ENCODE measurements at regions not wholly inside any gene's neighbourhood (a gene's known extent, or its start where the extent isn't known, plus 50 kb on each side); places are given as distances from the start of the nearest gene placed in this dataset.
"Not testable (repeated sequence)": the region's sequence is repeated elsewhere in the genome, so short reads cannot be mapped to it uniquely, and the experiment has no call there.

DNA sequence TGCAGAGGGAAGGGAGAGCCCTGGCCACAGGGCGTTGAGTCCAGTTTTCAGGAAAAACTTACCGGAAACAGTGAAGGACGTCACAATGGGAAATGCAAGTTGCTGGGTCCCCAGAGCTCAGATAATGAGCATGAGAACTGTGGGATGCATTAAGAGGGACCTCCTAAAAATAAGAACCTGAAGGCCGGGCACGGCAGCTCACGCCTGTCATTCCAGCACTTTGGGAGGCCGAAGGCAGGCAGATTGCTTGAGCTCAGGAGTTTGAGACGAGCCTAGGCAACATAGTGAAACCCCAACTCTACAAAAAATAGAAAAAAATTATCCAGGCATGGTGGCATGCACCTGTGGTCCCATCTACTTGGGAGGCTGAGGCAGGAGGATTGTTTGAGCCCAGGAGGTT lies 170.6 kb downstream of the URI1 start:
- Histone ChIP-seq H3K9ac (ENCODE audit: low read depth in 1 of 2, low read length in 2 of 2) (no peak overlapping the region), H3K27me3 (ENCODE audit: control insufficient read depth in 2 of 2, insufficient read depth in 2 of 2, low read length in 2 of 2) (no peaks in the 10 kb centered on the region), H3K9me3 (ENCODE audit: control insufficient read depth in 2 of 2, low read length in 2 of 2) (no peaks in the 10 kb centered on the region), H3K4me1 (ENCODE audit: control insufficient read depth in 2 of 2, insufficient read depth in 2 of 2, low read length in 2 of 2) (no peaks in the 10 kb centered on the region), H3K36me3 (ENCODE audit: control insufficient read depth in 2 of 2, insufficient read depth in 2 of 2, low read length in 2 of 2) (no peaks in the 10 kb centered on the region), H3K27ac (ENCODE audit: low read depth in 2 of 2, low read length in 2 of 2) (no peak overlapping the region), H3K4me3 (ENCODE audit: low read length in 2 of 2) (no peak overlapping the region)

DNA sequence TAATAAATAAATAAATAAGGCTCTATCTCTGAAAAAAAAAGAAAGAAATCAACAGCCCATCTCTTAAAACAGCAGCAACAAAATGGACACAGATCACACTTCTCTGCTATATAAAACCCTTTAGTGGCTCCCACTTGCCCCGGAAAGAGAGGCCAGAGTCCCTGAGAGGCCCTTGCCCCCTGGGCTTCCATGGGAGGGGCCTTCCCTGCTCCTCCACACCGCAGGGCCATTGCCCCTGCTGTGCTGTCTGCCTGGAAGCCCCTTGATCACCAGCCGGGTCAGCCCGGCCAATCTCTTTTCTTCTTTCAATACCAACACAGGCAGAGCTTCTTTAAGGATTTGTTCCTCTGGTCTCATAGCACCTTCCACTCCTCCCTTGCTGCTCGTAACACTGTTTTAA lies 171.1 kb downstream of the URI1 start:
- H3K27me3 ChIP-seq (ENCODE audit: control insufficient read depth in 2 of 2, insufficient read depth in 2 of 2, low read length in 2 of 2) = no peaks in the 10 kb centered on the region
- no peak overlapping the region for H3K9ac ChIP-seq (ENCODE audit: low read depth in 1 of 2, low read length in 2 of 2)
- no peaks in the 10 kb centered on the region for H3K36me3 ChIP-seq (ENCODE audit: control insufficient read depth in 2 of 2, insufficient read depth in 2 of 2, low read length in 2 of 2)
- no peak overlapping the region for H3K27ac ChIP-seq (ENCODE audit: low read depth in 2 of 2, low read length in 2 of 2)
- H3K9me3 ChIP-seq (ENCODE audit: control insufficient read depth in 2 of 2, low read length in 2 of 2) = no peaks in the 10 kb centered on the region
- H3K4me3 ChIP-seq (ENCODE audit: low read length in 2 of 2) = no peak overlapping the region
- H3K4me1 ChIP-seq (ENCODE audit: control insufficient read depth in 2 of 2, insufficient read depth in 2 of 2, low read length in 2 of 2) = no peaks in the 10 kb centered on the region

DNA sequence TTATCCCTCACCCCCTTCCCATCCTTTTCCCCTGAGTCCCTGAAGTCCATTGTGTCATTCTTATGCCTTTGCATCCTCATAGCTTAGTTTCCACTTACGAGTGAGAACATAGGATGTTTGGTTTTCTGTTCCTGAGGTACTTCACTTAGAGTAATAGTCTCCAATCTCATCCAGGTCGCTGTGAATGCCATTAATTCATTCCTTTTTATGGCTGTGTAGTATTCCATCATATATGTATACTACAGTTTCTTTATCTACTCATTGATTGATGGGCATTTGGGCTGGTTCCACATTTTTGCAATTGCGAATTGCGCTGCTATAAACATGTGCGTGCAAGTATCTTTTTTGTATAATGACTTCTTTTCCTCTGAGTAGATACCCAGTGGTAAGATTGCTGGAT lies 172.1 kb downstream of the URI1 start:
- not testable (repeated sequence) for H3K4me3 ChIP-seq (ENCODE audit: low read length in 2 of 2); H3K4me1 ChIP-seq (ENCODE audit: control insufficient read depth in 2 of 2, insufficient read depth in 2 of 2, low read length in 2 of 2); H3K36me3 ChIP-seq (ENCODE audit: control insufficient read depth in 2 of 2, insufficient read depth in 2 of 2, low read length in 2 of 2); H3K27me3 ChIP-seq (ENCODE audit: control insufficient read depth in 2 of 2, insufficient read depth in 2 of 2, low read length in 2 of 2); H3K9me3 ChIP-seq (ENCODE audit: control insufficient read depth in 2 of 2, low read length in 2 of 2); H3K9ac ChIP-seq (ENCODE audit: low read depth in 1 of 2, low read length in 2 of 2); H3K27ac ChIP-seq (ENCODE audit: low read depth in 2 of 2, low read length in 2 of 2)

DNA sequence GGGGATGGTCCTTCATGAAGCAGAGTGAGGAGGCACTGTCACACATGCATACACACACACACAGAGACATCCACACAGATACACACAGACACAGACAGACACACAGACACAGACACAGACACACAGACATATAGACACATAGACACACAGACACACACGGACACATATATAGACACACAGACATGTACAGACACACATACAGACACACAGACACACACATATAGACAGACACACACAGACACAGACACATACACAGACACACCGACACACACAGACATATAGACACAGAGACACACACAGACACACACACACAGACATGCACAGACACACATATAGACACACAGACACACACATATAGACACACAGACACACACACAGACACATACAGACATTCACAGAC lies 173.9 kb downstream of the URI1 start:
- no peaks in the 10 kb centered on the region for H3K27me3 ChIP-seq (ENCODE audit: control insufficient read depth in 2 of 2, insufficient read depth in 2 of 2, low read length in 2 of 2)
- no peak overlapping the region for H3K4me3 ChIP-seq (ENCODE audit: low read length in 2 of 2)
- H3K27ac ChIP-seq (ENCODE audit: low read depth in 2 of 2, low read length in 2 of 2) = no peak overlapping the region
- H3K9ac ChIP-seq (ENCODE audit: low read depth in 1 of 2, low read length in 2 of 2) = no peak overlapping the region
- no peaks in the 10 kb centered on the region for H3K4me1 ChIP-seq (ENCODE audit: control insufficient read depth in 2 of 2, insufficient read depth in 2 of 2, low read length in 2 of 2)
- H3K9me3 ChIP-seq (ENCODE audit: control insufficient read depth in 2 of 2, low read length in 2 of 2) = no peaks in the 10 kb centered on the region
- no peaks in the 10 kb centered on the region for H3K36me3 ChIP-seq (ENCODE audit: control insufficient read depth in 2 of 2, insufficient read depth in 2 of 2, low read length in 2 of 2)

DNA sequence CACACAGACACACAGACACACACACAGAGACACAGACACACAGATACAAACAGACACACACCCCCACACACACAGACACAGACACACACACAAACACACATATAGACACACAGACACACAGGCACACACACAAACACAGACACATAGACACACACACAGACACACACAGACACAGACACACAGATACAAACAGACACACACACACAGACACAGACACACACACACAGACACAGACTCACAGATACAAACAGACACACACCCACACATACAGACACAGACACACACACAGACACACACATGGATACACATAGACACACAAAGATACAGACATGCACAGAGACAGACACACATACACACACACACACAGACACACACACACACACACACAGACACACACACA lies 174.5 kb downstream of the URI1 start:
- H3K9ac ChIP-seq (ENCODE audit: low read depth in 1 of 2, low read length in 2 of 2) = no peak overlapping the region
- H3K27me3 ChIP-seq (ENCODE audit: control insufficient read depth in 2 of 2, insufficient read depth in 2 of 2, low read length in 2 of 2) = no peaks in the 10 kb centered on the region
- no peaks in the 10 kb centered on the region for H3K9me3 ChIP-seq (ENCODE audit: control insufficient read depth in 2 of 2, low read length in 2 of 2)
- no peaks in the 10 kb centered on the region for H3K36me3 ChIP-seq (ENCODE audit: control insufficient read depth in 2 of 2, insufficient read depth in 2 of 2, low read length in 2 of 2)
- H3K4me1 ChIP-seq (ENCODE audit: control insufficient read depth in 2 of 2, insufficient read depth in 2 of 2, low read length in 2 of 2) = no peaks in the 10 kb centered on the region
- H3K4me3 ChIP-seq (ENCODE audit: low read length in 2 of 2) = no peak overlapping the region
- H3K27ac ChIP-seq (ENCODE audit: low read depth in 2 of 2, low read length in 2 of 2) = no peak overlapping the region

DNA sequence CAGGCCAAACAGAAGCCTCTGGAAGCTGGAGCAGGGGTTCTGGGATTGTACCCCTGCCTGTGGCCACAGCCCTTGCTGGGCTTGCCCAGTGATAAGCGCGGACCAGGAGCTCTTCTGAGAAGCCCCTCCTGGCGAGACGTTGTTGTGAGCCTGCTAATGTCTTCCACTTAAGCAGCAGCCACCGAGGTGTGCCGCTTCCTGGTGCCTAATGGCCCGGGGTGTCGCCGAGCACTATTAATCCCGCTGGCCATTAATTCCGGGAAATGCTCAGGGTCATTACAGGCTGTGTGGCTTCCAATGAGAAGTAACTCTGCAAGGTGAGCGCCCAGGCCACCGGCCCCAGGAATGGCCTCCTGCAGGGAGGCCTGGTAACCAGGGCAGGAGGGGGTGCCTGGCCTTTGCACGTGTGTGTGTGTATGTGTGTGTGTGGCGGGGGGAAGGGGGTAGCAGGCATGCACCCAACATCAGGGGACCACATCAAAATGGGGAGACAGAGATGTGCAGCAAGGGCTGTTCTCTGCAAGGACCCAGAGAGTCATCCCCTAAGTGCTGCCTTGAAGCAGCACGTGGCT lies 175.0 kb downstream of the URI1 start:
- no peak overlapping the region for H3K4me3 ChIP-seq (ENCODE audit: low read length in 2 of 2)
- H3K27ac ChIP-seq (ENCODE audit: low read depth in 2 of 2, low read length in 2 of 2) = no peak overlapping the region
- no peaks in the 10 kb centered on the region for H3K27me3 ChIP-seq (ENCODE audit: control insufficient read depth in 2 of 2, insufficient read depth in 2 of 2, low read length in 2 of 2)
- H3K9ac ChIP-seq (ENCODE audit: low read depth in 1 of 2, low read length in 2 of 2) = no peak overlapping the region
- no peaks in the 10 kb centered on the region for H3K9me3 ChIP-seq (ENCODE audit: control insufficient read depth in 2 of 2, low read length in 2 of 2)
- no peaks in the 10 kb centered on the region for H3K4me1 ChIP-seq (ENCODE audit: control insufficient read depth in 2 of 2, insufficient read depth in 2 of 2, low read length in 2 of 2)
- H3K36me3 ChIP-seq (ENCODE audit: control insufficient read depth in 2 of 2, insufficient read depth in 2 of 2, low read length in 2 of 2) = no peaks in the 10 kb centered on the region

DNA sequence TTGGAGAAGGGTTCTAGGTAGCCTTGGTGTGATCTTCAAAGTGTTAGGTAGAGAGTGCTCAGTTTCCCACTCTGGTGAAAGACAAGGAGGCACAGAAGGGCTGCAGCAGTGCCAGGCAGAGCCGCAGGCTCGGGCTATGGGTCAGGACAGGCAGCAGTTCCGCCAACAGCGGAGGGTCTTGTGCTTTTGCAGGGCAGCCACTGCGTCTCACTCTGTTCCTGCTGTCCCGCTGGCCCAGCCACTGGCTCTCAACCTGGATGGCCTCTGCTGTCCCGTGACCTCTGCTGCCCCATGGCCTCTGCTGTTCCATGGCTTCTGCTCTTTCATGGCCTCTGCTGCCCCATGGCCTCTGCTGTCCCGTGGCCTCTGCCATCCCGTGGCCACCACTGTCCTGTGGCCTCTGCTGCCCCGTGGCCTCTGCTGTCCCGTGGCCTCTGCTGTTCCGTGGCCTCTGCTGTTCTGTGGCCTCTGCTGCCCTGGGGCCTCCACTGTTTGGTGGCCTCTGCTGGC lies 175.7 kb downstream of the URI1 start:
- Histone ChIP-seq H3K27ac (ENCODE audit: low read depth in 2 of 2, low read length in 2 of 2) (no peak overlapping the region), H3K9ac (ENCODE audit: low read depth in 1 of 2, low read length in 2 of 2) (no peak overlapping the region), H3K4me1 (ENCODE audit: control insufficient read depth in 2 of 2, insufficient read depth in 2 of 2, low read length in 2 of 2) (no peaks in the 10 kb centered on the region), H3K36me3 (ENCODE audit: control insufficient read depth in 2 of 2, insufficient read depth in 2 of 2, low read length in 2 of 2) (no peaks in the 10 kb centered on the region), H3K4me3 (ENCODE audit: low read length in 2 of 2) (no peak overlapping the region), H3K9me3 (ENCODE audit: control insufficient read depth in 2 of 2, low read length in 2 of 2) (no peaks in the 10 kb centered on the region), H3K27me3 (ENCODE audit: control insufficient read depth in 2 of 2, insufficient read depth in 2 of 2, low read length in 2 of 2) (no peaks in the 10 kb centered on the region)

DNA sequence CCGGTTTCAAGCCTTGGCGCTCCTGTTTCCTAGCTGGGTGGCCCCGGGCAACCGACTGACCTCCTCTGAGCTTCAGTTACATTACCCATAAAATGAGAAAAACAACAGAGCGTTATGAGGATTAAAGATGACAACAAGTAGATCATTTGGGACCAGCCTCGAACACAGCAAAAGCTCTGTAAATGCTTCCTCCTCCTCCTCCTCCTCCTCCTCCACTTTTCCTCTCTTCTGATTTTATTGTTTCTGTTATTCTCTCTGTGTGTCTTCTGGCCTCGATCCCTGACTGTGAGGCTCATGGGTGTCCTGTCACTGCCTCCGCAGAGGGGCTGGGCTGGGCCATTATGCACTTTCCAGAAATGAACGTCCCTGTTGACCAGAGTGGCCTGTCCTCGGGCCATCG lies 176.2 kb downstream of the URI1 start:
- Histone ChIP-seq H3K9ac (ENCODE audit: low read depth in 1 of 2, low read length in 2 of 2) (no peak overlapping the region), H3K27ac (ENCODE audit: low read depth in 2 of 2, low read length in 2 of 2) (no peak overlapping the region), H3K4me3 (ENCODE audit: low read length in 2 of 2) (no peak overlapping the region), H3K36me3 (ENCODE audit: control insufficient read depth in 2 of 2, insufficient read depth in 2 of 2, low read length in 2 of 2) (no peaks in the 10 kb centered on the region), H3K4me1 (ENCODE audit: control insufficient read depth in 2 of 2, insufficient read depth in 2 of 2, low read length in 2 of 2) (no peaks in the 10 kb centered on the region), H3K27me3 (ENCODE audit: control insufficient read depth in 2 of 2, insufficient read depth in 2 of 2, low read length in 2 of 2) (no peaks in the 10 kb centered on the region), H3K9me3 (ENCODE audit: control insufficient read depth in 2 of 2, low read length in 2 of 2) (no peaks in the 10 kb centered on the region)

DNA sequence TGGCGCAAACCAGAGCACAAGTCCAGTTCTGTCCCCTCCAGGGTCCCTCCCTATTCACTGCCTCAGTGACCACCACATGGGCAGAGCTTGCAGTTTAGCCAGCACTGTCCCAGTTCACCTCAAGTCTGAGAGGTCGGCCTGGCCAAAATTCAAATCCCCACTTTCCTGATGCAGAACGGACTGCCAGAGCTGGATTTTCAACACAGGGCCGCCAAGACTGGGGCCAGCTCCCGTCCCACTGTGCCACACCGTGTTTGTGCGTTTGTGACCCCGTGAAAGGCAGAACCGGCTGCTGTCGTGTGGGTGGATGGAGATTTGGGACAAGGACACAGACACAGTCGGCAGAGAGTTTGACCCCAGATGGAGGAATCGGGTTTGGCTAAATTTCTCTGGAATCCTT lies 176.7 kb downstream of the URI1 start:
- no peaks in the 10 kb centered on the region for H3K36me3 ChIP-seq (ENCODE audit: control insufficient read depth in 2 of 2, insufficient read depth in 2 of 2, low read length in 2 of 2)
- no peaks in the 10 kb centered on the region for H3K27me3 ChIP-seq (ENCODE audit: control insufficient read depth in 2 of 2, insufficient read depth in 2 of 2, low read length in 2 of 2)
- H3K9me3 ChIP-seq (ENCODE audit: control insufficient read depth in 2 of 2, low read length in 2 of 2) = no peaks in the 10 kb centered on the region
- no peak overlapping the region for H3K4me3 ChIP-seq (ENCODE audit: low read length in 2 of 2)
- H3K9ac ChIP-seq (ENCODE audit: low read depth in 1 of 2, low read length in 2 of 2) = no peak overlapping the region
- H3K27ac ChIP-seq (ENCODE audit: low read depth in 2 of 2, low read length in 2 of 2) = no peak overlapping the region
- no peaks in the 10 kb centered on the region for H3K4me1 ChIP-seq (ENCODE audit: control insufficient read depth in 2 of 2, insufficient read depth in 2 of 2, low read length in 2 of 2)

DNA sequence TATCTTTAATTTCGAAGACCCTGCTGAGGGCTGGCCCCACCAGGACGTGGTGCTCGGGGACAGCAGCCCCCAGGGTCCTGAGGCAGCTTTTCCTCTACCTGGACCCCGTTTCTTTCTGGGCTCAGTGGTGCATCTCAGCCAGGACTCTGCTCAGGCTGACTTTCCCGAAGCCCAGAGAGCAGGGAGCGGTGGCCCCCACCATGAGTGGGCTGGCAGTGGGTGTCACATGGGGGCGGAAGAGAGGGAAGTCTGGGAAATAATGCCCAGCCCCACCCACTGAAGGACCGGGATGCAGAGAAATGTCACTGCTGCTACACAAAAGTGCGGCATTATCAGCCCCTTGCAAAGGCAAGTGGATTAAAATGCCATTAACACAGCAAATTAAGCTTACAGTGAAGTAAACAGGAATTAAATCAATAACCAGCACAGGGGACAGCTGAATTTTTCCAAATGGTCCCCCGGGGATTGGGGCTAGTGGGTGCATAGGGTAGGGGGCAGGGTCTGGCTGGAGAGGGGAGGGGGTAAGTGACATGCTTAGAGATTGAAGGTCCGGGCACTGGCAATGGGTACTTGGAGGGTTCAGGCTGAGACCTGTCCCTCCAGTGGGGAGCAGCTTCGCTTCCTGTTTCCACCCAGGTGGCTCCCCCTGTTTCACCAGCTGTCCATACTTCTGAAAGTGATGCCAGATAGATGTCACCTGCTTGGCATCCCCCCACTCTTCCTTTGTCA lies 177.3 kb downstream of the URI1 start:
- Histone ChIP-seq H3K4me3 (ENCODE audit: low read length in 2 of 2) (no peak overlapping the region), H3K36me3 (ENCODE audit: control insufficient read depth in 2 of 2, insufficient read depth in 2 of 2, low read length in 2 of 2) (no peaks in the 10 kb centered on the region), H3K27ac (ENCODE audit: low read depth in 2 of 2, low read length in 2 of 2) (no peak overlapping the region), H3K9me3 (ENCODE audit: control insufficient read depth in 2 of 2, low read length in 2 of 2) (no peaks in the 10 kb centered on the region), H3K9ac (ENCODE audit: low read depth in 1 of 2, low read length in 2 of 2) (no peak overlapping the region), H3K4me1 (ENCODE audit: control insufficient read depth in 2 of 2, insufficient read depth in 2 of 2, low read length in 2 of 2) (no peaks in the 10 kb centered on the region), H3K27me3 (ENCODE audit: control insufficient read depth in 2 of 2, insufficient read depth in 2 of 2, low read length in 2 of 2) (no peaks in the 10 kb centered on the region)
